Testis (tissue), 2 donors: ENCODE measurements at regions not wholly inside any gene's neighbourhood (a gene's known extent, or its start where the extent isn't known, plus 50 kb on each side); places are given as distances from the start of the nearest gene placed in this dataset.

Source experiments
- DNase-seq: peaks from one replicate; pipeline ENCODE4 v3.0.0-alpha.2; 2019
- H3K27ac ChIP-seq, 2 donors: fragments of 200-600 bp; sonication (generic); one replicate each; pipeline ENCODE4 v1.5.1; 2019
- H3K27me3 ChIP-seq: fragments of 200-600 bp; sonication (generic); one replicate; pipeline ENCODE4 v1.5.1; 2019
- H3K36me3 ChIP-seq: fragments of 200-600 bp; sonication (generic); one replicate; pipeline ENCODE4 v1.5.1; 2017; ENCODE audit warnings: low read depth; ENCODE audit errors: missing control alignments
- H3K4me1 ChIP-seq: fragments of 200-600 bp; sonication (generic); one replicate; pipeline ENCODE4 v1.5.1; 2019
- H3K4me3 ChIP-seq, 2 donors: fragments of 200-600 bp; sonication (generic); one replicate each; pipeline ENCODE4 v1.5.1; 2017 to 2019
- H3K9me3 ChIP-seq: fragments of 200-600 bp; sonication (generic); one replicate; pipeline ENCODE4 v1.5.1; 2017
- CTCF ChIP-seq, 3 experiments: fragments of 450-650 bp in 2 of 3; fragments of 200-600 bp in 1 of 3; sonication (generic) in 1 of 3; IDR thresholded peaks; one replicate each; pipeline ENCODE4 v1.5.1; 2016 to 2019; ENCODE audit warnings: antibody characterized with exemption in 3 of 3, mild to moderate bottlenecking in 2 of 3, moderate library complexity in 1 of 3
- POLR2A ChIP-seq: fragments of 450-650 bp; IDR thresholded peaks from one replicate; pipeline ENCODE4 v1.6.1; 2017; ENCODE audit warnings: antibody characterized with exemption, mild to moderate bottlenecking, moderate library complexity
- WGBS, 2 donors: methylation state at CpG; one replicate each; pipeline ENCODE4 v1.1.5; 2018; 5-methylcytosine and 5-hydroxymethylcytosine counted together
- intact Hi-C: fragments of 100-400 bp; cut with DNase I; formaldehyde crosslinking; loops from one replicate; pipeline ENCODE4 v1.15.1; 2023; ENCODE audit warnings: low total_unique reads

GRCh38 chr13:56378566-56378965, 762.2 kb upstream of the PRR20A start:
- 47 to 68% methylated on average over 1 of the region's 1 CpG for WGBS, 2 donors
- no peak for TF ChIP-seq CTCF (IDR thresholded peaks at IDR 0.05)
- TF ChIP-seq POLR2A, result no peak

GRCh38 chr13:56393549-56393948, 747.2 kb upstream of the PRR20A start:
- Histone ChIP-seq H3K4me1 (no peaks in the 10 kb centered on the region), H3K27ac (no peak overlapping the region), H3K27me3 (no peaks in the 10 kb centered on the region), H3K36me3 (no peaks in the 10 kb centered on the region), H3K4me3 (no peak overlapping the region), H3K9me3 (no peaks in the 10 kb centered on the region)
- intact Hi-C loops, result no loop called here
- no peak for DNase-seq
- TF ChIP-seq CTCF (IDR thresholded peaks at IDR 0.05) (no peak), POLR2A (no peak)
- WGBS, 2 donors, result 71 to 88% methylated on average over 1 of the region's 1 CpG

More at GRCh38 chr13:56378566-56378965, 762.2 kb upstream of the PRR20A start:
- Histone ChIP-seq H3K9me3 (no peaks in the 10 kb centered on the region), H3K27ac (no peak overlapping the region), H3K4me1 (no peaks in the 10 kb centered on the region), H3K4me3 (no peak overlapping the region), H3K27me3 (no peaks in the 10 kb centered on the region), H3K36me3 (no peaks in the 10 kb centered on the region)
- DNase-seq, result no peak
- intact Hi-C loops, result no loop called here

- 69 to 71% methylated on average over 2 of the region's 2 CpGs for WGBS, 2 donors
Observed at GRCh38 chr13:56396318-56396717, 744.4 kb upstream of the PRR20A start.

GRCh38 chr13:56400774-56401173, 739.9 kb upstream of the PRR20A start:
- H3K4me3 ChIP-seq, result no peak overlapping the region
- WGBS, 2 donors, result 84 to 85% methylated on average over 2 to 3 of the region's 3 CpGs
- DNase-seq, result no peak
- no peaks in the 10 kb centered on the region for H3K9me3 ChIP-seq
- intact Hi-C loops, result no loop called here
- H3K4me1 ChIP-seq, result no peaks in the 10 kb centered on the region
- H3K27ac ChIP-seq, result no peak overlapping the region
- TF ChIP-seq CTCF (IDR thresholded peaks at IDR 0.05) (no peak), POLR2A (no peak)
- no peaks in the 10 kb centered on the region for H3K36me3 ChIP-seq
- no peaks in the 10 kb centered on the region for H3K27me3 ChIP-seq

More at GRCh38 chr13:56396318-56396717, 744.4 kb upstream of the PRR20A start:
- DNase-seq, result no peak
- intact Hi-C loops, result no loop called here
- Histone ChIP-seq H3K4me3 (no peak overlapping the region), H3K36me3 (no peaks in the 10 kb centered on the region), H3K4me1 (no peaks in the 10 kb centered on the region), H3K9me3 (no peaks in the 10 kb centered on the region), H3K27ac (no peak overlapping the region), H3K27me3 (no peaks in the 10 kb centered on the region)
- TF ChIP-seq CTCF (IDR thresholded peaks at IDR 0.05) (no peak), POLR2A (no peak)

GRCh38 chr13:56412856-56413255, 727.9 kb upstream of the PRR20A start:
- Histone ChIP-seq H3K9me3 (no peaks in the 10 kb centered on the region), H3K27me3 (no peaks in the 10 kb centered on the region), H3K27ac (no peak overlapping the region), H3K4me3 (no peak overlapping the region), H3K4me1 (no peaks in the 10 kb centered on the region), H3K36me3 (no peaks in the 10 kb centered on the region)
- no peak for TF ChIP-seq POLR2A
- no peak for DNase-seq
- intact Hi-C loops, result no loop called here
